ENCODE measurements at regions not wholly inside any gene's neighbourhood (a gene's known extent, or its start where the extent isn't known, plus 50 kb on each side); places are given as distances from the start of the nearest gene placed in this dataset.

GRCh38 chr13:62234780-62235440, 819.3 kb upstream of the PCDH20 start:
- no peak for FAIRE-seq
- DNase-seq (ENCODE audit: insufficient read length, low spot score): no peak
- no peak for TF ChIP-seq CTCF (IDR thresholded peaks at IDR 0.05; ENCODE audit: insufficient read depth, missing control alignments)

- DNase-seq (ENCODE audit: insufficient read length, low spot score) (no peak), FAIRE-seq (no peak)
- TF ChIP-seq CTCF (IDR thresholded peaks at IDR 0.05; ENCODE audit: insufficient read depth, missing control alignments): no peak
Measured at GRCh38 chr13:62210951-62211350, 795.3 kb upstream of the PCDH20 start.

GRCh38 chr13:62209529-62209928, 793.9 kb upstream of the PCDH20 start:
- no peak for TF ChIP-seq CTCF (IDR thresholded peaks at IDR 0.05; ENCODE audit: insufficient read depth, missing control alignments)
- FAIRE-seq (no peak), DNase-seq (ENCODE audit: insufficient read length, low spot score) (no peak)

- FAIRE-seq (no peak), DNase-seq (ENCODE audit: insufficient read length, low spot score) (no peak)
- TF ChIP-seq CTCF (IDR thresholded peaks at IDR 0.05; ENCODE audit: insufficient read depth, missing control alignments): no peak
Measured at GRCh38 chr13:62207388-62207787, 791.7 kb upstream of the PCDH20 start.

- FAIRE-seq (no peak), DNase-seq (ENCODE audit: insufficient read length, low spot score) (no peak)
- TF ChIP-seq CTCF (IDR thresholded peaks at IDR 0.05; ENCODE audit: insufficient read depth, missing control alignments): no peak
Measured at GRCh38 chr13:62206165-62206564, 790.5 kb upstream of the PCDH20 start.

- DNase-seq (ENCODE audit: insufficient read length, low spot score): no peak
- TF ChIP-seq CTCF (IDR thresholded peaks at IDR 0.05; ENCODE audit: insufficient read depth, missing control alignments): no peak
- FAIRE-seq: no peak
Measured at GRCh38 chr13:62205273-62205672, 789.6 kb upstream of the PCDH20 start.

GRCh38 chr13:62194371-62194770, 778.7 kb upstream of the PCDH20 start:
- no peak for FAIRE-seq
- TF ChIP-seq CTCF (IDR thresholded peaks at IDR 0.05; ENCODE audit: insufficient read depth, missing control alignments): no peak
- no peak for DNase-seq (ENCODE audit: insufficient read length, low spot score)
